ENCODE measurements at regions not wholly inside any gene's neighbourhood (a gene's known extent, or its start where the extent isn't known, plus 50 kb on each side); places are given as distances from the start of the nearest gene placed in this dataset.

- DNase-seq (ENCODE audit: low spot score): no peak
Observed at GRCh38 chr6:110033101-110033500, 55.0 kb downstream of the GPR6 start.

GRCh38 chr6:110033749-110034666 lies 55.9 kb downstream of the GPR6 start:
- DNase-seq (ENCODE audit: low spot score): no peak

- DNase-seq (ENCODE audit: low spot score): no peak
Observed at GRCh38 chr6:110034667-110035036, 56.5 kb downstream of the GPR6 start.

GRCh38 chr6:110035321-110035720 lies 57.2 kb downstream of the GPR6 start:
- DNase-seq (ENCODE audit: low spot score): no peak

- no peak for DNase-seq (ENCODE audit: low spot score)
Observed at GRCh38 chr6:110036408-110037302, 58.5 kb downstream of the GPR6 start.

GRCh38 chr6:110037726-110038295 lies 59.7 kb downstream of the GPR6 start:
- no peak for DNase-seq (ENCODE audit: low spot score)

- DNase-seq (ENCODE audit: low spot score): peak; percentile 91
Observed at GRCh38 chr6:110039364-110039980, 61.4 kb downstream of the GPR6 start.

GRCh38 chr6:110039981-110040383 lies 61.9 kb downstream of the GPR6 start:
- peak; percentile 27 for DNase-seq (ENCODE audit: low spot score)

- DNase-seq (ENCODE audit: low spot score): no peak
Observed at GRCh38 chr6:110040716-110041115, 62.6 kb downstream of the GPR6 start.

- no peak for DNase-seq (ENCODE audit: low spot score)
Observed at GRCh38 chr6:110041126-110041525, 63.0 kb downstream of the GPR6 start.

- no peak for DNase-seq (ENCODE audit: low spot score)
Observed at GRCh38 chr6:110041830-110042229, 63.7 kb downstream of the GPR6 start.

GRCh38 chr6:110042670-110043296 lies 64.7 kb downstream of the GPR6 start:
- no peak for DNase-seq (ENCODE audit: low spot score)

- no peak for DNase-seq (ENCODE audit: low spot score)
Observed at GRCh38 chr6:110043366-110043994, 65.4 kb downstream of the GPR6 start.

- no peak for DNase-seq (ENCODE audit: low spot score)
Observed at GRCh38 chr6:110044096-110044495, 66.0 kb downstream of the GPR6 start.

GRCh38 chr6:110044622-110045021 lies 66.5 kb downstream of the GPR6 start:
- no peak for DNase-seq (ENCODE audit: low spot score)

- DNase-seq (ENCODE audit: low spot score): no peak
Observed at GRCh38 chr6:110048221-110048875, 70.2 kb downstream of the GPR6 start.

GRCh38 chr6:110049696-110050439 lies 71.8 kb downstream of the GPR6 start:
- DNase-seq (ENCODE audit: low spot score): no peak

Measured in umbilical cord (tissue), 1 donor.